Caco-2 (cell line): ENCODE measurements at regions not wholly inside any gene's neighbourhood (a gene's known extent, or its start where the extent isn't known, plus 50 kb on each side); places are given as distances from the start of the nearest gene placed in this dataset.

Source experiments
- BruUV-seq: library from RNA; stranded (reverse); fragments of 400-500 nt; replicated peaks from 2 replicates; lab custom pipeline; 2021; lab: Mats Ljungman, UMichigan
- CTCF ChIA-PET: fragments of 300-600 bp; sonication (Branson Sonifier 250); formaldehyde crosslinking; loops from one replicate; lab custom pipeline; 2022; ENCODE audit warnings: antibody characterized with exemption; lab: Charles Lee
- POLR2A ChIA-PET: fragments of 300-600 bp; sonication (Branson Sonifier 250); formaldehyde crosslinking; loops from one replicate; lab custom pipeline; 2022; ENCODE audit warnings: antibody characterized with exemption; lab: Charles Lee
- DNase-seq, 2 experiments: peaks; one replicate each; pipeline versions ENCODE4 v3.0.0 to v3.0.0-alpha.2; 2020 to 2022
- H3K27me3 ChIP-seq: replicated peaks from 2 replicates; pipeline ENCODE4 v1.6.0; 2011; ENCODE audit warnings: low read length; ENCODE audit not compliant: control insufficient read depth, insufficient read depth
- H3K36me3 ChIP-seq: 2 replicates; pipeline ENCODE4 v1.5.1; 2011; ENCODE audit warnings: low read length; ENCODE audit not compliant: control insufficient read depth, insufficient read depth
- H3K4me1 ChIP-seq: fragments of 250-450 bp; sonication (Bioruptor Pico); 2 replicates; pipeline ENCODE4 v1.5.1; 2020; ENCODE audit warnings: mild to moderate bottlenecking
- H3K4me3 ChIP-seq: 2 replicates; pipeline ENCODE4 v1.5.1; 2011; ENCODE audit warnings: low read depth, mild to moderate bottlenecking, control low read depth, low read length
- H3K9me3 ChIP-seq: fragments of 250-450 bp; sonication (Bioruptor Pico); 2 replicates; pipeline ENCODE4 v1.5.1; 2020; ENCODE audit warnings: mild to moderate bottlenecking, moderate library complexity
- H3K27ac Mint-ChIP-seq: one replicate; pipeline ENCODE4 v1.8.0; 2022; ENCODE audit warnings: mixed read lengths; ENCODE audit not compliant: unreplicated experiment
- H3K27me3 Mint-ChIP-seq: one replicate; pipeline ENCODE4 v1.8.0; 2022; ENCODE audit warnings: mixed read lengths; ENCODE audit not compliant: insufficient read depth, unreplicated experiment
- H3K36me3 Mint-ChIP-seq: one replicate; pipeline ENCODE4 v1.8.0; 2022; ENCODE audit warnings: mild to moderate bottlenecking, mixed read lengths; ENCODE audit not compliant: insufficient read depth, unreplicated experiment
- H3K4me1 Mint-ChIP-seq: one replicate; pipeline ENCODE4 v1.8.0; 2022; ENCODE audit warnings: low read depth, mixed read lengths; ENCODE audit not compliant: unreplicated experiment
- H3K4me3 Mint-ChIP-seq: one replicate; pipeline ENCODE4 v1.8.0; 2022; ENCODE audit warnings: mild to moderate bottlenecking, moderate library complexity, mixed read lengths; ENCODE audit not compliant: unreplicated experiment
- H3K9me3 Mint-ChIP-seq: one replicate; pipeline ENCODE4 v1.8.0; 2022; ENCODE audit warnings: mixed read lengths; ENCODE audit not compliant: unreplicated experiment
- intact Hi-C: fragments of 100-400 bp; cut with micrococcal nuclease; formaldehyde crosslinking; loops from one replicate; pipeline ENCODE4 v1.10.0; 2022; ENCODE audit not compliant: unreplicated experiment
- TF ChIP-seq, protein P1 (sequence below), 2 experiments: fragments of 200-600 bp in 1 of 2; IDR thresholded peaks; 1 replicate in 1 of 2; 2 replicates in 1 of 2; pipeline versions ENCODE4 v1.5.1 to v1.8.0; 2011 to 2022; ENCODE audit warnings: antibody characterized with exemption in 1 of 2, control low read depth in 1 of 2, inconsistent platforms in 1 of 2, low read depth in 1 of 2, low read length in 1 of 2, mild to moderate bottlenecking in 1 of 2, moderate library complexity in 1 of 2; ENCODE audit not compliant: insufficient read depth in 1 of 2, severe bottlenecking in 1 of 2, unreplicated experiment in 1 of 2

- Mint-ChIP-seq H3K27me3 (no peaks in the 10 kb centered on the region), H3K9me3 (no peaks in the 10 kb centered on the region), H3K36me3 (peaks cover 14% of the 10 kb centered on the region), H3K4me1 (peaks cover 36% of the 10 kb centered on the region), H3K4me3 (peak overlapping the region; percentile 73), H3K27ac (peak overlapping the region; percentile 17)
- H3K9me3 ChIP-seq, result no peaks in the 10 kb centered on the region
- no peak for DNase-seq
- CTCF ChIA-PET, result interaction anchor here (0.7 to 6.6 kb wide), 5 partner anchors 54 to 359 kb away, joined by 3 to 122 read pairs (median 6); partner anchors contain the start of gene WSB1
- H3K36me3 ChIP-seq, result no peaks in the 10 kb centered on the region
- no peaks in the 10 kb centered on the region for H3K27me3 ChIP-seq
- BruUV-seq, result no TSS peak
- peaks cover 56% of the 10 kb centered on the region for H3K4me1 ChIP-seq
- POLR2A ChIA-PET, result interaction anchor here (1.1 to 2.3 kb wide), 2 partner anchors 54 to 92 kb away, joined by 4 to 9 read pairs; no protein-coding TSS in a partner anchor
- TF ChIP-seq, protein P1, sequence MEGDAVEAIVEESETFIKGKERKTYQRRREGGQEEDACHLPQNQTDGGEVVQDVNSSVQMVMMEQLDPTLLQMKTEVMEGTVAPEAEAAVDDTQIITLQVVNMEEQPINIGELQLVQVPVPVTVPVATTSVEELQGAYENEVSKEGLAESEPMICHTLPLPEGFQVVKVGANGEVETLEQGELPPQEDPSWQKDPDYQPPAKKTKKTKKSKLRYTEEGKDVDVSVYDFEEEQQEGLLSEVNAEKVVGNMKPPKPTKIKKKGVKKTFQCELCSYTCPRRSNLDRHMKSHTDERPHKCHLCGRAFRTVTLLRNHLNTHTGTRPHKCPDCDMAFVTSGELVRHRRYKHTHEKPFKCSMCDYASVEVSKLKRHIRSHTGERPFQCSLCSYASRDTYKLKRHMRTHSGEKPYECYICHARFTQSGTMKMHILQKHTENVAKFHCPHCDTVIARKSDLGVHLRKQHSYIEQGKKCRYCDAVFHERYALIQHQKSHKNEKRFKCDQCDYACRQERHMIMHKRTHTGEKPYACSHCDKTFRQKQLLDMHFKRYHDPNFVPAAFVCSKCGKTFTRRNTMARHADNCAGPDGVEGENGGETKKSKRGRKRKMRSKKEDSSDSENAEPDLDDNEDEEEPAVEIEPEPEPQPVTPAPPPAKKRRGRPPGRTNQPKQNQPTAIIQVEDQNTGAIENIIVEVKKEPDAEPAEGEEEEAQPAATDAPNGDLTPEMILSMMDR (IDR thresholded peaks at IDR 0.05; ENCODE audit: insufficient read depth in 1 of 2, low read depth in 1 of 2, low read length in 1 of 2, severe bottlenecking in 1 of 2, unreplicated experiment in 1 of 2), result no peak
- intact Hi-C loops, result loop anchor here (1.0 kb wide), 1 partner anchor 34 kb away; no protein-coding TSS in a partner anchor
- H3K4me3 ChIP-seq, result no peak overlapping the region
Measured at GRCh38 chr17:27240802-27241155, 53.1 kb upstream of the WSB1 start.

DNA sequence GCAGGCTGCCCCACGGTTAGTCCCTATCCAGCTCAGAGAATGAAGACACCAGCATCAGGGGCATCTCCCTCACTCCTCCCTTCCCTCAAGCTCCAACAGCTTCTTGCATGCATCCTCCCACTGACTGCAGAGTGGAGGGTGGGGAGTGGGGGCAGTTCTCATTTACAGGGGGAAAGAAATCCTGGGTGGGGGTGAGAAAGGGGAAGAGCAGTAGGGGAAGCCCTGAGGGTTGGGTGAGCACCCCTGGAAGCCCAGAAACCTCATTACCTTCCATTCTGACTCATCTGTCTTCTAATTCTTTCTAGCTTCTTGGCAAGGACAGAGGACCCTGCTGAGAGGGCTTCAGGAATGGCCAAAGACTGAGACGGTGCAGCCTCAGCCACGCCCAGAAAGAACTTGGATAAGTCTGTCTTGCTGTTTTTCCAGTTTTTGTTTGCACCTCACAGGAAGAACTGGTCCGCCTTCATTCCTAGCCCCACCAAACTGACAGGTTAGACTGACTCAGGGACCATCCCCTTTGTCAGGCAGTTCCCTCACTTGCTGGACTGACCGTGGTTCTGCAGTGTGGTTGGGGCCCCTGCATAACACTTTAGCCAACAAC, 52.5 kb upstream of the WSB1 start:
- BruUV-seq, result no TSS peak
- H3K27me3 ChIP-seq, result no peaks in the 10 kb centered on the region
- Mint-ChIP-seq H3K4me3 (peak overlapping the region; percentile 73), H3K27me3 (no peaks in the 10 kb centered on the region), H3K27ac (peak overlapping the region; percentile 86), H3K36me3 (peaks cover 14% of the 10 kb centered on the region), H3K4me1 (peaks cover 37% of the 10 kb centered on the region), H3K9me3 (no peaks in the 10 kb centered on the region)
- ChIA-PET POLR2A (interaction anchor here (1.1 to 2.3 kb wide), 2 partner anchors 53 to 92 kb away, joined by 4 to 9 read pairs; no protein-coding TSS in a partner anchor), CTCF (interaction anchor here (0.7 to 6.6 kb wide), 5 partner anchors 53 to 358 kb away, joined by 3 to 122 read pairs (median 6); partner anchors contain the start of gene WSB1)
- peaks cover 55% of the 10 kb centered on the region for H3K4me1 ChIP-seq
- DNase-seq, result peak; percentile 94 to 95
- intact Hi-C loops, result no loop called here
- H3K9me3 ChIP-seq, result no peaks in the 10 kb centered on the region
- TF ChIP-seq, protein P1 (IDR thresholded peaks at IDR 0.05; ENCODE audit: insufficient read depth in 1 of 2, low read depth in 1 of 2, low read length in 1 of 2, severe bottlenecking in 1 of 2, unreplicated experiment in 1 of 2), result no peak
- no peak overlapping the region; the same call in 1 of the 2 replicates for H3K4me3 ChIP-seq
- H3K36me3 ChIP-seq, result no peaks in the 10 kb centered on the region

GRCh38 chr17:27242951-27243350, 51.0 kb upstream of the WSB1 start:
- Mint-ChIP-seq H3K9me3 (no peaks in the 10 kb centered on the region), H3K27me3 (no peaks in the 10 kb centered on the region), H3K4me3 (no peak overlapping the region), H3K36me3 (peaks cover 14% of the 10 kb centered on the region), H3K27ac (peak overlapping the region; percentile 27), H3K4me1 (peaks cover 37% of the 10 kb centered on the region)
- TF ChIP-seq, protein P1 (IDR thresholded peaks at IDR 0.05; ENCODE audit: insufficient read depth in 1 of 2, low read depth in 1 of 2, low read length in 1 of 2, severe bottlenecking in 1 of 2, unreplicated experiment in 1 of 2), result no peak
- BruUV-seq, result no TSS peak
- DNase-seq, result no peak
- ChIA-PET CTCF (interaction anchor here (1.2 to 3.3 kb wide), 4 partner anchors 52 to 111 kb away, joined by 4 to 50 read pairs (median 6); partner anchors contain the start of gene WSB1), POLR2A (interaction anchor here (0.9 kb wide), 1 partner anchor 52 kb away, joined by 3 read pairs; no protein-coding TSS in a partner anchor)
- Histone ChIP-seq H3K36me3 (no peaks in the 10 kb centered on the region), H3K9me3 (no peaks in the 10 kb centered on the region), H3K4me1 (peaks cover 46% of the 10 kb centered on the region), H3K27me3 (no peaks in the 10 kb centered on the region), H3K4me3 (no peak overlapping the region)
- intact Hi-C loops, result no loop called here
